ENCODE measurements at regions not wholly inside any gene's neighbourhood (a gene's known extent, or its start where the extent isn't known, plus 50 kb on each side); places are given as distances from the start of the nearest gene placed in this dataset.

GRCh38 chr9:79408200-79408599, 163.6 kb upstream of the TLE4 start:
- TF ChIP-seq, protein P1, sequence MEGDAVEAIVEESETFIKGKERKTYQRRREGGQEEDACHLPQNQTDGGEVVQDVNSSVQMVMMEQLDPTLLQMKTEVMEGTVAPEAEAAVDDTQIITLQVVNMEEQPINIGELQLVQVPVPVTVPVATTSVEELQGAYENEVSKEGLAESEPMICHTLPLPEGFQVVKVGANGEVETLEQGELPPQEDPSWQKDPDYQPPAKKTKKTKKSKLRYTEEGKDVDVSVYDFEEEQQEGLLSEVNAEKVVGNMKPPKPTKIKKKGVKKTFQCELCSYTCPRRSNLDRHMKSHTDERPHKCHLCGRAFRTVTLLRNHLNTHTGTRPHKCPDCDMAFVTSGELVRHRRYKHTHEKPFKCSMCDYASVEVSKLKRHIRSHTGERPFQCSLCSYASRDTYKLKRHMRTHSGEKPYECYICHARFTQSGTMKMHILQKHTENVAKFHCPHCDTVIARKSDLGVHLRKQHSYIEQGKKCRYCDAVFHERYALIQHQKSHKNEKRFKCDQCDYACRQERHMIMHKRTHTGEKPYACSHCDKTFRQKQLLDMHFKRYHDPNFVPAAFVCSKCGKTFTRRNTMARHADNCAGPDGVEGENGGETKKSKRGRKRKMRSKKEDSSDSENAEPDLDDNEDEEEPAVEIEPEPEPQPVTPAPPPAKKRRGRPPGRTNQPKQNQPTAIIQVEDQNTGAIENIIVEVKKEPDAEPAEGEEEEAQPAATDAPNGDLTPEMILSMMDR (conservative IDR thresholded peaks at IDR 0.05; ENCODE audit: low read depth, low read length), result no peak
- no peak for TF ChIP-seq EZH2 (IDR thresholded peaks at IDR 0.05; ENCODE audit: borderline replicate concordance, low read depth, low read length, poor library complexity, severe bottlenecking)

Measured in A673 (cell line).